H1 (cell line): ENCODE measurements at regions not wholly inside any gene's neighbourhood (a gene's known extent, or its start where the extent isn't known, plus 50 kb on each side); places are given as distances from the start of the nearest gene placed in this dataset.
A peak's percentile ranks its signal among the peaks of the same experiment; 100 is the strongest.

Source experiments
- CHD7 ChIP-seq: fragments of 300-600 bp; sonication (generic); IDR thresholded peaks from 2 replicates; pipeline ENCODE4 v1.7.1; 2012; ENCODE audit warnings: low read length, moderate library complexity, mild to moderate bottlenecking, inconsistent platforms; ENCODE audit not compliant: insufficient replicate concordance
- CREB1 ChIP-seq: IDR thresholded peaks from 2 replicates; pipeline ENCODE4 v1.6.1; 2012; ENCODE audit warnings: inconsistent platforms
- FOSL1 ChIP-seq: IDR thresholded peaks from 2 replicates; pipeline ENCODE4 v1.6.1; 2011; ENCODE audit warnings: mild to moderate bottlenecking, low read depth, low read length, moderate library complexity; ENCODE audit not compliant: insufficient read depth
- RBBP5 ChIP-seq: IDR thresholded peaks from 2 replicates; pipeline ENCODE4 v1.7.1; 2012; ENCODE audit warnings: low read depth, mild to moderate bottlenecking, inconsistent platforms, low read length, moderate library complexity, borderline replicate concordance
- RXRA ChIP-seq: IDR thresholded peaks from 2 replicates; pipeline ENCODE4 v1.6.1; 2011; ENCODE audit warnings: low read depth, mild to moderate bottlenecking, low read length, moderate library complexity; ENCODE audit not compliant: insufficient read depth
- SAP30 ChIP-seq: fragments of 300-600 bp; sonication (generic); IDR thresholded peaks from 2 replicates; pipeline ENCODE4 v1.7.1; 2012; ENCODE audit warnings: low read length, moderate library complexity, mild to moderate bottlenecking, inconsistent platforms; ENCODE audit not compliant: insufficient read depth, insufficient replicate concordance
- SIX5 ChIP-seq: IDR thresholded peaks from 2 replicates; pipeline ENCODE4 v1.6.1; 2011; ENCODE audit warnings: mild to moderate bottlenecking, low read depth, low read length

- TF ChIP-seq CHD7 = no peak
- no peak for TF ChIP-seq SAP30
- TF ChIP-seq RXRA = no peak
- TF ChIP-seq CREB1 = 0 out of 2 replicates have a peak, but pooled peaks have one; percentile 15
- TF ChIP-seq FOSL1 = no peak
- TF ChIP-seq SIX5 = no peak
- TF ChIP-seq RBBP5 = no peak
Measured at GRCh38 chr9:25003686-25004085, 458.0 kb upstream of the IZUMO3 start (continued).
